Liver (tissue), 8 donors: ENCODE measurements at regions not wholly inside any gene's neighbourhood (a gene's known extent, or its start where the extent isn't known, plus 50 kb on each side); places are given as distances from the start of the nearest gene placed in this dataset.

Experiments
- DNase-seq: peaks from one replicate; pipeline ENCODE4 v3.0.0-alpha.2; 2017; ENCODE audit warnings: low spot score
- H3K27ac ChIP-seq, 2 donors: one replicate each; pipeline ENCODE4 v1.7.0; 2013; ENCODE audit warnings: inconsistent platforms in 2 of 2, low read length in 2 of 2, control low read depth in 1 of 2, low read depth in 1 of 2, mild to moderate bottlenecking in 1 of 2
- H3K27me3 ChIP-seq, 4 donors: one replicate each; pipeline versions ENCODE4 v1.6.1 to v1.7.0; 2013; ENCODE audit warnings: low read length in 3 of 4, inconsistent platforms in 1 of 4, mild to moderate bottlenecking in 1 of 4, moderate library complexity in 1 of 4; ENCODE audit not compliant: control insufficient read depth in 4 of 4, insufficient read depth in 4 of 4
- H3K36me3 ChIP-seq, 4 donors: one replicate each; pipeline versions ENCODE4 v1.6.1 to v1.7.0; 2013; ENCODE audit warnings: low read length in 3 of 4, mild to moderate bottlenecking in 3 of 4, low read depth in 1 of 4, moderate library complexity in 1 of 4; ENCODE audit not compliant: control insufficient read depth in 4 of 4, insufficient read depth in 3 of 4
- H3K4me1 ChIP-seq, 4 donors: one replicate each; pipeline versions ENCODE4 v1.6.1 to v1.7.0; 2013; ENCODE audit warnings: low read length in 3 of 4, mild to moderate bottlenecking in 3 of 4, moderate library complexity in 1 of 4; ENCODE audit not compliant: control insufficient read depth in 4 of 4, insufficient read depth in 4 of 4
- H3K4me3 ChIP-seq, 3 donors: one replicate each; pipeline versions ENCODE4 v1.6.1 to v1.7.0; 2013; ENCODE audit warnings: low read length in 3 of 3, control low read depth in 1 of 3, low read depth in 1 of 3, mild to moderate bottlenecking in 1 of 3
- H3K9ac ChIP-seq, 2 donors: one replicate each; pipeline ENCODE4 v1.7.0; 2013; ENCODE audit warnings: low read length in 2 of 2, mild to moderate bottlenecking in 2 of 2, moderate library complexity in 2 of 2, control low read depth in 1 of 2, low read depth in 1 of 2
- H3K9me3 ChIP-seq, 4 donors: one replicate each; pipeline versions ENCODE4 v1.6.1 to v1.7.0; 2013; ENCODE audit warnings: low read length in 3 of 4; ENCODE audit not compliant: control insufficient read depth in 4 of 4
- ATF3 ChIP-seq: IDR thresholded peaks from 2 replicates; pipeline ENCODE4 v1.6.1; 2016; ENCODE audit warnings: antibody characterized with exemption
- EGR1 ChIP-seq, 2 donors: IDR thresholded peaks; 2 replicates each; pipeline ENCODE4 v1.6.1; 2016 to 2018; ENCODE audit warnings: antibody characterized with exemption in 2 of 2, low read depth in 2 of 2
- FOXA1 ChIP-seq: IDR thresholded peaks from 2 replicates; pipeline ENCODE4 v1.6.1; 2016; ENCODE audit warnings: antibody characterized with exemption
- FOXA2 ChIP-seq: IDR thresholded peaks from 2 replicates; pipeline ENCODE4 v1.6.1; 2016; ENCODE audit warnings: antibody characterized with exemption
- GABPA ChIP-seq, 2 donors: IDR thresholded peaks in 1 of 2; conservative IDR thresholded peaks in 1 of 2; 2 replicates each; pipeline ENCODE4 v1.6.1; 2016; ENCODE audit warnings: antibody characterized with exemption in 2 of 2, mild to moderate bottlenecking in 1 of 2, moderate library complexity in 1 of 2
- HNF4A ChIP-seq, 2 donors: conservative IDR thresholded peaks; 2 replicates each; pipeline ENCODE4 v1.6.1; 2016; ENCODE audit warnings: antibody characterized with exemption in 2 of 2, mild to moderate bottlenecking in 2 of 2
- HNF4G ChIP-seq: IDR thresholded peaks from 2 replicates; pipeline ENCODE4 v1.6.1; 2016; ENCODE audit warnings: antibody characterized with exemption
- JUND ChIP-seq, 2 donors: IDR thresholded peaks; 2 replicates each; pipeline ENCODE4 v1.6.1; 2016; ENCODE audit warnings: antibody characterized with exemption in 2 of 2
- MAX ChIP-seq: IDR thresholded peaks from 2 replicates; pipeline ENCODE4 v1.6.1; 2016; ENCODE audit warnings: antibody characterized with exemption
- NR2F2 ChIP-seq: IDR thresholded peaks from 2 replicates; pipeline ENCODE4 v1.6.1; 2016; ENCODE audit warnings: antibody characterized with exemption
- RAD21 ChIP-seq, 2 donors: IDR thresholded peaks; 2 replicates each; pipeline ENCODE4 v1.6.1; 2016; ENCODE audit warnings: antibody characterized with exemption in 2 of 2, mild to moderate bottlenecking in 2 of 2
- RXRA ChIP-seq, 2 donors: IDR thresholded peaks; 2 replicates each; pipeline ENCODE4 v1.6.1; 2017 to 2018; ENCODE audit warnings: antibody characterized with exemption in 2 of 2, mild to moderate bottlenecking in 1 of 2
- SP1 ChIP-seq: IDR thresholded peaks from 2 replicates; pipeline ENCODE4 v1.6.1; 2018; ENCODE audit warnings: antibody characterized with exemption, mild to moderate bottlenecking
- TAF1 ChIP-seq: conservative IDR thresholded peaks from 2 replicates; pipeline ENCODE4 v1.6.1; 2016; ENCODE audit warnings: antibody characterized with exemption, mild to moderate bottlenecking
- YY1 ChIP-seq: IDR thresholded peaks from 2 replicates; pipeline ENCODE4 v1.6.1; 2016; ENCODE audit warnings: antibody characterized with exemption, mild to moderate bottlenecking
- ZBTB33 ChIP-seq: IDR thresholded peaks from 2 replicates; pipeline ENCODE4 v1.6.1; 2016; ENCODE audit warnings: antibody characterized with exemption
- WGBS: extraction: QIAGEN DNeasy Blood & Tissue Kit; methylation state at CpG from one replicate; pipeline ENCODE4 v1.1.7; 2013; 5-methylcytosine and 5-hydroxymethylcytosine counted together
- TF ChIP-seq, protein P1 (sequence below): fragments of 150-350 bp; IDR thresholded peaks from 2 replicates; pipeline ENCODE4 v1.5.1; 2017; ENCODE audit warnings: improper control_type of control experiment, low read depth, low read length; ENCODE audit not compliant: missing input control
- TF ChIP-seq, protein P2 (sequence below): IDR thresholded peaks from 2 replicates; pipeline ENCODE4 v1.6.1; 2016; ENCODE audit warnings: antibody characterized with exemption, mild to moderate bottlenecking
- donor health status: healthy.
- donor health status: healthy.
- donor health status: healthy.
- donor health status: healthy.
- donor health status: healthy.

GRCh38 chr10:78458983-78459638, 425.4 kb downstream of the RPS24 start:
- no peak overlapping the region for H3K4me3 ChIP-seq
- H3K27ac ChIP-seq = peak overlapping the region; percentile 35 to 64
- no peaks in the 10 kb centered on the region for H3K27me3 ChIP-seq
- peaks cover 2 to 20% (median 4%) of the 10 kb centered on the region in 4 donors for H3K4me1 ChIP-seq
- TF ChIP-seq ATF3 (peak; percentile 98), YY1 (peak; percentile 94), JUND (IDR thresholded peaks at IDR 0.05) (peak; percentile 97 to 100), MAX (peak; percentile 90), HNF4G (no peak), FOXA2 (peak; percentile 99), TAF1 (no peak), RAD21 (IDR thresholded peaks at IDR 0.05) (peak; percentile 68), SP1 (peak; percentile 66), ZBTB33 (peak; percentile 92), FOXA1 (peak; percentile 96), HNF4A (conservative IDR thresholded peaks at IDR 0.05) (peak; percentile 72 to 90), NR2F2 (no peak), RXRA (IDR thresholded peaks at IDR 0.05) (peak; percentile 79 to 96), EGR1 (IDR thresholded peaks at IDR 0.05; ENCODE audit: low read depth in 2 of 2) (peak in 1 of 2 donors; percentile 84), GABPA (IDR thresholded peaks at IDR 0.05 in 1 of 2, conservative IDR thresholded peaks at IDR 0.05 in 1 of 2) (peak in 1 of 2 donors; percentile 37)
- TF ChIP-seq, protein P1, sequence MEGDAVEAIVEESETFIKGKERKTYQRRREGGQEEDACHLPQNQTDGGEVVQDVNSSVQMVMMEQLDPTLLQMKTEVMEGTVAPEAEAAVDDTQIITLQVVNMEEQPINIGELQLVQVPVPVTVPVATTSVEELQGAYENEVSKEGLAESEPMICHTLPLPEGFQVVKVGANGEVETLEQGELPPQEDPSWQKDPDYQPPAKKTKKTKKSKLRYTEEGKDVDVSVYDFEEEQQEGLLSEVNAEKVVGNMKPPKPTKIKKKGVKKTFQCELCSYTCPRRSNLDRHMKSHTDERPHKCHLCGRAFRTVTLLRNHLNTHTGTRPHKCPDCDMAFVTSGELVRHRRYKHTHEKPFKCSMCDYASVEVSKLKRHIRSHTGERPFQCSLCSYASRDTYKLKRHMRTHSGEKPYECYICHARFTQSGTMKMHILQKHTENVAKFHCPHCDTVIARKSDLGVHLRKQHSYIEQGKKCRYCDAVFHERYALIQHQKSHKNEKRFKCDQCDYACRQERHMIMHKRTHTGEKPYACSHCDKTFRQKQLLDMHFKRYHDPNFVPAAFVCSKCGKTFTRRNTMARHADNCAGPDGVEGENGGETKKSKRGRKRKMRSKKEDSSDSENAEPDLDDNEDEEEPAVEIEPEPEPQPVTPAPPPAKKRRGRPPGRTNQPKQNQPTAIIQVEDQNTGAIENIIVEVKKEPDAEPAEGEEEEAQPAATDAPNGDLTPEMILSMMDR = no peak
- TF ChIP-seq, protein P2, sequence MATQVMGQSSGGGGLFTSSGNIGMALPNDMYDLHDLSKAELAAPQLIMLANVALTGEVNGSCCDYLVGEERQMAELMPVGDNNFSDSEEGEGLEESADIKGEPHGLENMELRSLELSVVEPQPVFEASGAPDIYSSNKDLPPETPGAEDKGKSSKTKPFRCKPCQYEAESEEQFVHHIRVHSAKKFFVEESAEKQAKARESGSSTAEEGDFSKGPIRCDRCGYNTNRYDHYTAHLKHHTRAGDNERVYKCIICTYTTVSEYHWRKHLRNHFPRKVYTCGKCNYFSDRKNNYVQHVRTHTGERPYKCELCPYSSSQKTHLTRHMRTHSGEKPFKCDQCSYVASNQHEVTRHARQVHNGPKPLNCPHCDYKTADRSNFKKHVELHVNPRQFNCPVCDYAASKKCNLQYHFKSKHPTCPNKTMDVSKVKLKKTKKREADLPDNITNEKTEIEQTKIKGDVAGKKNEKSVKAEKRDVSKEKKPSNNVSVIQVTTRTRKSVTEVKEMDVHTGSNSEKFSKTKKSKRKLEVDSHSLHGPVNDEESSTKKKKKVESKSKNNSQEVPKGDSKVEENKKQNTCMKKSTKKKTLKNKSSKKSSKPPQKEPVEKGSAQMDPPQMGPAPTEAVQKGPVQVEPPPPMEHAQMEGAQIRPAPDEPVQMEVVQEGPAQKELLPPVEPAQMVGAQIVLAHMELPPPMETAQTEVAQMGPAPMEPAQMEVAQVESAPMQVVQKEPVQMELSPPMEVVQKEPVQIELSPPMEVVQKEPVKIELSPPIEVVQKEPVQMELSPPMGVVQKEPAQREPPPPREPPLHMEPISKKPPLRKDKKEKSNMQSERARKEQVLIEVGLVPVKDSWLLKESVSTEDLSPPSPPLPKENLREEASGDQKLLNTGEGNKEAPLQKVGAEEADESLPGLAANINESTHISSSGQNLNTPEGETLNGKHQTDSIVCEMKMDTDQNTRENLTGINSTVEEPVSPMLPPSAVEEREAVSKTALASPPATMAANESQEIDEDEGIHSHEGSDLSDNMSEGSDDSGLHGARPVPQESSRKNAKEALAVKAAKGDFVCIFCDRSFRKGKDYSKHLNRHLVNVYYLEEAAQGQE = peak; percentile 76
- no peaks in the 10 kb centered on the region for H3K9me3 ChIP-seq
- no peaks in the 10 kb centered on the region for H3K36me3 ChIP-seq
- DNase-seq = no peak
- no peak overlapping the region for H3K9ac ChIP-seq
- 83% methylated on average over 3 of the region's 3 CpGs for WGBS
